GM18867 (cell line): ENCODE measurements at regions not wholly inside any gene's neighbourhood (a gene's known extent, or its start where the extent isn't known, plus 50 kb on each side); places are given as distances from the start of the nearest gene placed in this dataset.

Experiments used
- ATAC-seq: cut with Tn5 transposase; IDR thresholded peaks from one replicate; pipeline ENCODE4 v1.9.1; 2021; ENCODE audit warnings: mild to moderate bottlenecking, moderate library complexity; ENCODE audit not compliant: unreplicated experiment

- ATAC-seq = no peak
Measured at GRCh38 chr6:66403966-66404365, 696.9 kb upstream of the EYS start.

GRCh38 chr6:66402873-66403272 lies 695.8 kb upstream of the EYS start:
- ATAC-seq = no peak

- no peak for ATAC-seq
Measured at GRCh38 chr6:66396549-66396948, 689.5 kb upstream of the EYS start.

- no peak for ATAC-seq
Measured at GRCh38 chr6:66396145-66396544, 689.1 kb upstream of the EYS start.

GRCh38 chr6:66390393-66390792 lies 683.4 kb upstream of the EYS start:
- ATAC-seq = no peak

GRCh38 chr6:66376001-66376400 lies 669.0 kb upstream of the EYS start:
- no peak for ATAC-seq

GRCh38 chr6:66369407-66369806 lies 662.4 kb upstream of the EYS start:
- no peak for ATAC-seq

GRCh38 chr6:66362888-66363287 lies 655.9 kb upstream of the EYS start:
- no peak for ATAC-seq

- no peak for ATAC-seq
Measured at GRCh38 chr6:66361886-66362285, 654.9 kb upstream of the EYS start.

- ATAC-seq = no peak
Measured at GRCh38 chr6:66357781-66358180, 650.8 kb upstream of the EYS start.

- ATAC-seq = no peak
Measured at GRCh38 chr6:66355471-66355870, 648.4 kb upstream of the EYS start.

GRCh38 chr6:66344796-66345195 lies 637.8 kb upstream of the EYS start:
- no peak for ATAC-seq

- ATAC-seq = no peak
Measured at GRCh38 chr6:66340736-66341135, 633.7 kb upstream of the EYS start.

- no peak for ATAC-seq
Measured at GRCh38 chr6:66336176-66336575, 629.1 kb upstream of the EYS start.

- no peak for ATAC-seq
Measured at GRCh38 chr6:66328200-66328599, 621.2 kb upstream of the EYS start.

- no peak for ATAC-seq
Measured at GRCh38 chr6:66326228-66326627, 619.2 kb upstream of the EYS start.

GRCh38 chr6:66321017-66321416 lies 614.0 kb upstream of the EYS start:
- ATAC-seq = no peak

GRCh38 chr6:66307490-66307889 lies 600.5 kb upstream of the EYS start:
- ATAC-seq = no peak

GRCh38 chr6:66291905-66292304 lies 584.9 kb upstream of the EYS start:
- no peak for ATAC-seq

- no peak for ATAC-seq
Measured at GRCh38 chr6:66289889-66290288, 582.9 kb upstream of the EYS start.

- no peak for ATAC-seq
Measured at GRCh38 chr6:66278115-66278514, 571.1 kb upstream of the EYS start.

- ATAC-seq = no peak
Measured at GRCh38 chr6:66277400-66277799, 570.4 kb upstream of the EYS start.

GRCh38 chr6:66265737-66266136 lies 558.7 kb upstream of the EYS start:
- no peak for ATAC-seq

GRCh38 chr6:66264376-66264775 lies 557.4 kb upstream of the EYS start:
- no peak for ATAC-seq
